HEK293 (cell line): ENCODE measurements at regions not wholly inside any gene's neighbourhood (a gene's known extent, or its start where the extent isn't known, plus 50 kb on each side); places are given as distances from the start of the nearest gene placed in this dataset.

ENCODE experiments used
- CTCF ChIA-PET: fragments of 350-600 bp; formaldehyde crosslinking; extraction: SDS; loops from one replicate; lab custom pipeline; 2021; ENCODE audit warnings: antibody characterized with exemption; lab: Yijun Ruan, JAX
- POLR2A ChIA-PET: fragments of 300-600 bp; formaldehyde crosslinking; extraction: SDS; loops from one replicate; lab custom pipeline; 2020; ENCODE audit warnings: antibody characterized with exemption, inconsistent platforms; lab: Yijun Ruan, JAX
- H3K27ac ChIP-seq: fragments of 200-500 bp; sonication (Bioruptor generic); 2 replicates; pipeline ENCODE4 v1.5.1; 2014; ENCODE audit warnings: low read depth, low read length, control low read depth, inconsistent platforms; ENCODE audit errors: extremely low read depth
- H3K36me3 ChIP-seq, 2 experiments: fragments of 200-500 bp in 1 of 2; sonication (Bioruptor generic) in 1 of 2; 1 replicate in 1 of 2; 2 replicates in 1 of 2; pipeline ENCODE4 v1.5.1; 2014 to 2017; ENCODE audit warnings: inconsistent platforms in 2 of 2, low read length in 2 of 2; ENCODE audit not compliant: control insufficient read depth in 2 of 2, insufficient read depth in 1 of 2
- H3K4me1 ChIP-seq: fragments of 200-500 bp; sonication (Bioruptor generic); 2 replicates; pipeline ENCODE4 v1.5.1; 2014; ENCODE audit warnings: mild to moderate bottlenecking, low read length, inconsistent platforms; ENCODE audit not compliant: control insufficient read depth, insufficient read depth
- H3K4me3 ChIP-seq: 2 replicates; pipeline ENCODE4 v1.5.1; 2011; ENCODE audit warnings: low read depth, mild to moderate bottlenecking, control low read depth, low read length, moderate library complexity
- H3K9me3 ChIP-seq: fragments of 200-500 bp; sonication (Bioruptor generic); 2 replicates; pipeline ENCODE4 v1.5.1; 2014; ENCODE audit warnings: low read depth, low read length, inconsistent platforms; ENCODE audit not compliant: control insufficient read depth, insufficient read depth
- BCL6B ChIP-seq: fragments of 450-650 bp; formaldehyde crosslinking; IDR thresholded peaks from 2 replicates; pipeline ENCODE4 v1.5.1; 2017; ENCODE audit warnings: missing biosample characterization, missing genetic modification characterization
- FEZF1 ChIP-seq: fragments of 450-650 bp; formaldehyde crosslinking; IDR thresholded peaks from 2 replicates; pipeline ENCODE4 v1.5.1; 2016; ENCODE audit warnings: missing biosample characterization, missing genetic modification characterization
- PRDM2 ChIP-seq: fragments of 450-650 bp; formaldehyde crosslinking; IDR thresholded peaks from 2 replicates; pipeline ENCODE4 v1.5.1; 2016; ENCODE audit warnings: missing biosample characterization, missing genetic modification characterization, borderline replicate concordance
- SETDB1 ChIP-seq: IDR thresholded peaks from one replicate; pipeline ENCODE4 v1.6.1; 2017; ENCODE audit warnings: mild to moderate bottlenecking, low read length, moderate library complexity, mixed read lengths; ENCODE audit not compliant: insufficient read length
- SP2 ChIP-seq: fragments of 450-650 bp; formaldehyde crosslinking; IDR thresholded peaks from 2 replicates; pipeline ENCODE4 v1.5.1; 2016; ENCODE audit warnings: missing biosample characterization, missing genetic modification characterization
- ZBTB44 ChIP-seq: fragments of 450-650 bp; IDR thresholded peaks from 2 replicates; pipeline ENCODE4 v1.5.1; 2018; ENCODE audit warnings: missing biosample characterization, mild to moderate bottlenecking, missing genetic modification characterization
- ZNF23 ChIP-seq: fragments of 450-650 bp; formaldehyde crosslinking; IDR thresholded peaks from 2 replicates; pipeline ENCODE4 v1.5.1; 2016; ENCODE audit warnings: missing biosample characterization, missing genetic modification characterization, borderline replicate concordance
- ZNF239 ChIP-seq: fragments of 450-650 bp; formaldehyde crosslinking; IDR thresholded peaks from 2 replicates; pipeline ENCODE4 v1.5.1; 2016; ENCODE audit warnings: missing biosample characterization, missing genetic modification characterization
- ZNF311 ChIP-seq: fragments of 450-650 bp; formaldehyde crosslinking; IDR thresholded peaks from 2 replicates; pipeline ENCODE4 v1.5.1; 2017; ENCODE audit warnings: missing biosample characterization, missing genetic modification characterization, borderline replicate concordance
- ZNF324 ChIP-seq: fragments of 450-650 bp; formaldehyde crosslinking; IDR thresholded peaks from 2 replicates; pipeline ENCODE4 v1.5.1; 2016; ENCODE audit warnings: missing biosample characterization, missing genetic modification characterization
- ZNF354C ChIP-seq: fragments of 450-650 bp; formaldehyde crosslinking; IDR thresholded peaks from 2 replicates; pipeline ENCODE4 v1.5.1; 2016; ENCODE audit warnings: missing biosample characterization, missing genetic modification characterization, low read depth, borderline replicate concordance
- ZNF416 ChIP-seq: fragments of 450-650 bp; formaldehyde crosslinking; IDR thresholded peaks from 2 replicates; pipeline ENCODE4 v1.5.1; 2016; ENCODE audit warnings: missing biosample characterization, missing genetic modification characterization
- ZNF48 ChIP-seq: fragments of 450-650 bp; formaldehyde crosslinking; IDR thresholded peaks from 2 replicates; pipeline ENCODE4 v1.5.1; 2016; ENCODE audit warnings: missing biosample characterization, missing genetic modification characterization
- ZNF510 ChIP-seq: fragments of 450-650 bp; formaldehyde crosslinking; IDR thresholded peaks from 2 replicates; pipeline ENCODE4 v1.5.1; 2018; ENCODE audit warnings: mild to moderate bottlenecking, missing genetic modification characterization, missing biosample characterization; ENCODE audit not compliant: insufficient replicate concordance
- ZNF596 ChIP-seq: fragments of 450-650 bp; IDR thresholded peaks from 2 replicates; pipeline ENCODE4 v1.5.0; 2018; ENCODE audit warnings: missing biosample characterization, mild to moderate bottlenecking, missing genetic modification characterization, moderate library complexity
- ZNF654 ChIP-seq: fragments of 450-650 bp; formaldehyde crosslinking; IDR thresholded peaks from 2 replicates; pipeline ENCODE4 v1.5.1; 2016; ENCODE audit warnings: low read depth, missing biosample characterization, missing genetic modification characterization
- ZNF677 ChIP-seq: fragments of 450-650 bp; IDR thresholded peaks from 2 replicates; pipeline ENCODE4 v1.5.0; 2018; ENCODE audit warnings: missing biosample characterization, mild to moderate bottlenecking, missing genetic modification characterization, moderate library complexity
- ZNF777 ChIP-seq: fragments of 450-650 bp; formaldehyde crosslinking; IDR thresholded peaks from 2 replicates; pipeline ENCODE4 v1.5.1; 2017; ENCODE audit warnings: missing biosample characterization, missing genetic modification characterization, borderline replicate concordance
- TF ChIP-seq, protein P1 (sequence below): fragments of 450-650 bp; formaldehyde crosslinking; IDR thresholded peaks from 2 replicates; pipeline ENCODE4 v1.5.1; 2017; ENCODE audit warnings: missing biosample characterization, missing genetic modification characterization
- TF ChIP-seq, protein P2 (sequence below): fragments of 450-650 bp; formaldehyde crosslinking; IDR thresholded peaks from 2 replicates; pipeline ENCODE4 v1.5.1; 2016; ENCODE audit warnings: missing biosample characterization, missing genetic modification characterization
- TF ChIP-seq, protein P3 (sequence below): fragments of 450-650 bp; IDR thresholded peaks from 2 replicates; pipeline ENCODE4 v1.5.1; 2018; ENCODE audit warnings: missing biosample characterization, missing genetic modification characterization

DNA sequence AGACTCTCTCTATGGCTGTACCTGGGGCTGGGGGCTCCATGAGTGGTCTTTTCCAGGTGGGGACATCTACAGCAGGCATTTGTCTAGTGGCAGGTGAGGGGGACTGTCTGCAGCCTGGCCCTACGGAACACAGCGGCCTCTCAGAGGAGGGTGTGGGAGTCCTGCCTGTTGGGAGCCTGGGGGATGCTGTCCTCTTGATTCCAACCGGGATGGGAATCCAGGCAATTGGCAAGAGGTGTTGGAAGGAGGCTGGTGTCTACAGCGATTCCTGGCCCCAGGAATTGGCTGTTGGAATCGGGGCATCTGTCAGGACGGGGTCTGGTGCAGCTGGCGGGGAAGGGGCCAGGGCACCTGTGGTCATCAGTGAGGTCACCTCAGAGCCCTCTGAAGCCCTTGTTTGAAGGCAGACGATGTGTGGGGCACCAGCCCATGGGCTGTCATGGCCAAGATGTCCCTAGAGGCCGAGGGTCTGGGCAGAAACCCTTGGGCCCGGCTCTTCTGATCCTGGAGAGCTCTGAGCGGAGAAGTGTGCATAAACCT, 386.3 kb downstream of the TMEM121 start:
- Histone ChIP-seq H3K36me3 (no peaks in the 10 kb centered on the region), H3K9me3 (no peaks in the 10 kb centered on the region), H3K27ac (no peak overlapping the region), H3K4me3 (no peak overlapping the region), H3K4me1 (no peaks in the 10 kb centered on the region)
- TF ChIP-seq BCL6B (tag by site-specific recombination) (no peak), ZNF416 (tag by site-specific recombination) (no peak), ZNF48 (no peak), ZNF311 (tag by site-specific recombination) (no peak), PRDM2 (tag by site-specific recombination) (no peak), ZNF510 (tag by site-specific recombination) (no peak), SETDB1 (no peak), ZNF239 (tag by site-specific recombination) (no peak), ZNF654 (tag by site-specific recombination) (no peak), ZNF677 (tag by site-specific recombination) (no peak), ZNF777 (tag by site-specific recombination) (no peak), ZNF324 (tag by site-specific recombination) (no peak)
- TF ChIP-seq, protein P1, sequence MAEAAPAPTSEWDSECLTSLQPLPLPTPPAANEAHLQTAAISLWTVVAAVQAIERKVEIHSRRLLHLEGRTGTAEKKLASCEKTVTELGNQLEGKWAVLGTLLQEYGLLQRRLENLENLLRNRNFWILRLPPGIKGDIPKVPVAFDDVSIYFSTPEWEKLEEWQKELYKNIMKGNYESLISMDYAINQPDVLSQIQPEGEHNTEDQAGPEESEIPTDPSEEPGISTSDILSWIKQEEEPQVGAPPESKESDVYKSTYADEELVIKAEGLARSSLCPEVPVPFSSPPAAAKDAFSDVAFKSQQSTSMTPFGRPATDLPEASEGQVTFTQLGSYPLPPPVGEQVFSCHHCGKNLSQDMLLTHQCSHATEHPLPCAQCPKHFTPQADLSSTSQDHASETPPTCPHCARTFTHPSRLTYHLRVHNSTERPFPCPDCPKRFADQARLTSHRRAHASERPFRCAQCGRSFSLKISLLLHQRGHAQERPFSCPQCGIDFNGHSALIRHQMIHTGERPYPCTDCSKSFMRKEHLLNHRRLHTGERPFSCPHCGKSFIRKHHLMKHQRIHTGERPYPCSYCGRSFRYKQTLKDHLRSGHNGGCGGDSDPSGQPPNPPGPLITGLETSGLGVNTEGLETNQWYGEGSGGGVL (tag by site-specific recombination), result no peak
- ChIA-PET CTCF (no interaction called here), POLR2A (no interaction called here)

GRCh38 chr14:105913221-105913620, 386.8 kb downstream of the TMEM121 start:
- ChIA-PET CTCF (no interaction called here), POLR2A (no interaction called here)
- no peaks in the 10 kb centered on the region for H3K9me3 ChIP-seq
- no peak overlapping the region for H3K27ac ChIP-seq
- H3K4me3 ChIP-seq, result no peak overlapping the region
- H3K4me1 ChIP-seq, result no peaks in the 10 kb centered on the region
- H3K36me3 ChIP-seq, result no peaks in the 10 kb centered on the region
- TF ChIP-seq FEZF1 (tag by site-specific recombination) (no peak), ZNF23 (tag by site-specific recombination) (no peak), ZNF596 (tag by site-specific recombination) (no peak), ZBTB44 (no peak), ZNF354C (tag by site-specific recombination) (no peak), SP2 (tag by site-specific recombination) (no peak)
- TF ChIP-seq, protein P2, sequence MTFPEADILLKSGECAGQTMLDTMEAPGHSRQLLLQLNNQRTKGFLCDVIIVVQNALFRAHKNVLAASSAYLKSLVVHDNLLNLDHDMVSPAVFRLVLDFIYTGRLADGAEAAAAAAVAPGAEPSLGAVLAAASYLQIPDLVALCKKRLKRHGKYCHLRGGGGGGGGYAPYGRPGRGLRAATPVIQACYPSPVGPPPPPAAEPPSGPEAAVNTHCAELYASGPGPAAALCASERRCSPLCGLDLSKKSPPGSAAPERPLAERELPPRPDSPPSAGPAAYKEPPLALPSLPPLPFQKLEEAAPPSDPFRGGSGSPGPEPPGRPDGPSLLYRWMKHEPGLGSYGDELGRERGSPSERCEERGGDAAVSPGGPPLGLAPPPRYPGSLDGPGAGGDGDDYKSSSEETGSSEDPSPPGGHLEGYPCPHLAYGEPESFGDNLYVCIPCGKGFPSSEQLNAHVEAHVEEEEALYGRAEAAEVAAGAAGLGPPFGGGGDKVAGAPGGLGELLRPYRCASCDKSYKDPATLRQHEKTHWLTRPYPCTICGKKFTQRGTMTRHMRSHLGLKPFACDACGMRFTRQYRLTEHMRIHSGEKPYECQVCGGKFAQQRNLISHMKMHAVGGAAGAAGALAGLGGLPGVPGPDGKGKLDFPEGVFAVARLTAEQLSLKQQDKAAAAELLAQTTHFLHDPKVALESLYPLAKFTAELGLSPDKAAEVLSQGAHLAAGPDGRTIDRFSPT (tag by site-specific recombination), result no peak
- TF ChIP-seq, protein P3, sequence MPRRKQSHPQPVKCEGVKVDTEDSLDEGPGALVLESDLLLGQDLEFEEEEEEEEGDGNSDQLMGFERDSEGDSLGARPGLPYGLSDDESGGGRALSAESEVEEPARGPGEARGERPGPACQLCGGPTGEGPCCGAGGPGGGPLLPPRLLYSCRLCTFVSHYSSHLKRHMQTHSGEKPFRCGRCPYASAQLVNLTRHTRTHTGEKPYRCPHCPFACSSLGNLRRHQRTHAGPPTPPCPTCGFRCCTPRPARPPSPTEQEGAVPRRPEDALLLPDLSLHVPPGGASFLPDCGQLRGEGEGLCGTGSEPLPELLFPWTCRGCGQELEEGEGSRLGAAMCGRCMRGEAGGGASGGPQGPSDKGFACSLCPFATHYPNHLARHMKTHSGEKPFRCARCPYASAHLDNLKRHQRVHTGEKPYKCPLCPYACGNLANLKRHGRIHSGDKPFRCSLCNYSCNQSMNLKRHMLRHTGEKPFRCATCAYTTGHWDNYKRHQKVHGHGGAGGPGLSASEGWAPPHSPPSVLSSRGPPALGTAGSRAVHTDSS (tag by site-specific recombination), result no peak
